NCI-H2227 (cell line): ENCODE measurements at regions not wholly inside any gene's neighbourhood (a gene's known extent, or its start where the extent isn't known, plus 50 kb on each side); places are given as distances from the start of the nearest gene placed in this dataset.
"Not testable (repeated sequence)": the region's sequence is repeated elsewhere in the genome, so short reads cannot be mapped to it uniquely, and the experiment has no call there.

Experiments used
- DNase-seq: peaks from one replicate; lab custom pipeline; 2025; ENCODE audit not compliant: unreplicated experiment; lab: John Stamatoyannopoulos, UW

DNA sequence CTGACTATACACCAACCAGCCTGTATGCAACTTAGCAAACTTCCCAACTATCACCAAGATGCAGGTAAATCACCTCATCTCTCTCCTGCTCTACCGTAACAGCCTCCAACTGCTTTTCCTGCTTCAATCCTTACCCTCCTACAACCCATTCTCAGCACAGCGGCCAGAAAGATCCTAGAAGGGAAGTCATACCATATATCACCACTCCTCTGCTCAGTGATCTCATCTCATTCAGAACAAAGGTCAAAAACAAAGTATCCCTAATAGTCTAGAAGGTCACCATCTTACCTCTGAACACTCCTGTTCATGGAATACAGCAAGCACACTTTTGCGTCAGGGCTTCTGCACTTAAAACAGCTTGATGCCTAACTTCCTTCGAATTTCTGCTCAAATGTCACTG lies 62.2 kb upstream of the RNF38 start:
- DNase-seq, result no peak

GRCh38 chr9:36461323-36461722 lies 61.3 kb upstream of the RNF38 start:
- DNase-seq, result no peak

GRCh38 chr9:36458430-36458915 lies 58.4 kb upstream of the RNF38 start:
- DNase-seq, result not testable (repeated sequence)

DNA sequence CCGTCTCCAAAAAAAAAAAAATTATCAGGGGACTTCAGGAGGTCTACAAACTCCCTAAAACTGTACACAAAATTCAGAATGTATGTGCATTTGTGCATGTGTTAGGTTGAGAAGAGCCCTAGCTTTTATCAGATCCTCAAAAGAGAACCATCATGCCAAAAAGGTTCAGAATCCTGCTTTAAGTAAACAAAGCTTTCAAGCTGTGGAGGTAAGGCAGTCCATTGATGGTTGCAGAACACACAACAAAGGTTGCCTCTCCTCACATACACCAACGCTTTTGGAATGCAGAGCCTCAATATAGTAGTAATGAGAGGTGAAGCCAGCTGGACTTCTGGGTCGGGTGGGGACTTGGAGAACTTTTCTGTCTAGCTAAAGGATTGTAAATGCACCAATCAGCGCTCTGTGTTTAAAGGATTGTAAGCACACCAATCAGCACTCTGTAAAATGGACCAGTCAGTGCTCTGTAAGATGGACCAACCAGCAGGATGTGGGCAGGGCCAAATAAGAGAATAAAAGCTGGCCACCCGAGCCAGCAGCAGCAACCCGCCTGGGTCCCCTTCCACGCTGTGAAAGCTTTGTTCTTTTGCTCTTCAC lies 57.9 kb upstream of the RNF38 start:
- no peak for DNase-seq

DNA sequence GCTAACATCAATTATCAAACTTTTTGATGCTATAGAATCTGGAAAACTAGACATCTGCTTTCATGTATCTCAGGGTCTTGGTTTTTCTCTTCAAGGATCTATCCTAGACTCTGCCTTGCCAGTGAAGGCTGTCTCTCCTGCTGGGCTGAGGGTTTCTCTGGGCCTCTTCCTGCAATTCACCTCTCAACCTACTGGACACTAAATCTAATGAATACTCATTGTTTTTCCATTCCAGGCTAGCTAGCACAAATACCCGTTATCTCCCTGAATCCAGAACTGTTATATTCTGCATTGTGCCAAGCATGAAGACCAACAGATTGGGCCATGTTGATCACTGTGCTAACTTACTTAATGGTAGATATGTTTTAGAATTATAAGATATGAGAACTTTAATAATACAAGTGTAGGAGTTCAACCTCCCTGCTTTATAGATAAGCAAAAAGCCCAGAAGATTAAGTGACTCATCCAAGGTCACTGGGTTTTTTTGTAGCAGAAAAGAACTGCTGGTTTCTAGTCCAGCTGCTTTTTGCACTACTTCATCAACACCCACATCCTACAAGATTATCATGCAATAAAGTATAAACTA lies 56.5 kb upstream of the RNF38 start:
- no peak for DNase-seq

DNA sequence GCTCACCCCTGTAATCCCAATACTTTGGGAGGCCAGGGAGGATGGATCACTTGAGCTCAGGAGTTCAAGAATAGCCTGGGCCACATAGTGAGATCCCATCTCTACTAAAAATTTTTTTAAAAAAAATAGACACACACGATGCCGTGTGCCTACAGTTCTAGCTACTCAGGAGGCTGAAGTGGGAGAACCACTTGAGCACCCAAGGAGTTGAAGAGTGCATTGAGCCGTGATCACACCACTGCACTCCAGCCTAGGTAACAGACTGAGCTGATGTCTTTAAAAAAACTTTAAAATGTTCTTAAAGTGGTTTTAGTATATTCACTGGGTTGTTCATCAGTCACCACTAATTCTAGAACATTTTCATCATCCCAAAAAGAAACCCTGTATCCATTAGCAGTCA lies 51.9 kb upstream of the RNF38 start:
- no peak for DNase-seq

GRCh38 chr9:36450110-36450732 lies 50.2 kb upstream of the RNF38 start:
- peak; percentile 47 for DNase-seq
